Vagina (tissue), 2 donors: ENCODE measurements at regions not wholly inside any gene's neighbourhood (a gene's known extent, or its start where the extent isn't known, plus 50 kb on each side); places are given as distances from the start of the nearest gene placed in this dataset.

ENCODE experiments used
- POLR2A ChIP-seq, 2 donors: fragments of 450-650 bp; IDR thresholded peaks; one replicate each; pipeline ENCODE4 v1.6.1; 2017; ENCODE audit warnings: antibody characterized with exemption in 2 of 2, mild to moderate bottlenecking in 2 of 2, moderate library complexity in 2 of 2
- TF ChIP-seq, protein P1 (sequence below), 3 experiments: fragments of 450-650 bp in 2 of 3; fragments of 200-600 bp in 1 of 3; sonication (generic) in 1 of 3; IDR thresholded peaks; one replicate each; pipeline ENCODE4 v1.5.1; 2017 to 2019; ENCODE audit warnings: antibody characterized with exemption in 3 of 3, mild to moderate bottlenecking in 2 of 3, moderate library complexity in 2 of 3

DNA sequence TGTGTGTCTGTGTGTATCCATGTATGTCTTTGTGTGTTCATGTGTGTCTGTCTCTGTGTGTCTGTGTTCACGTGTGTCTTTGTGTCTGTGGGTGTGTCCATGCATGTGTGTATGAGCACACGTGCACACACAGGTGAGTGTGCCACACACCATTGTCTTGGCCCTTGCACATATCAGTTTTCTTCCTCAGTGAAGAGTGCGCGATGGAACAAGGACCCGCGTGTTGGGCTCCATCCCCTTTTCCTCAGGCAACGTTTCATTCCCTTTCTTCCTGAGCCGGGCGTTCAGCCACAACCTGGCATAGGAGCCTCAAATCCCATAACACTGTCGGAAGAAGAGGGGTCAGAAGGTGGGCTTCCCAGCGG is 74.3 kb downstream of the PTGR3 start:
- TF ChIP-seq POLR2A (IDR thresholded peaks at IDR 0.05): no peak
- TF ChIP-seq, protein P1, sequence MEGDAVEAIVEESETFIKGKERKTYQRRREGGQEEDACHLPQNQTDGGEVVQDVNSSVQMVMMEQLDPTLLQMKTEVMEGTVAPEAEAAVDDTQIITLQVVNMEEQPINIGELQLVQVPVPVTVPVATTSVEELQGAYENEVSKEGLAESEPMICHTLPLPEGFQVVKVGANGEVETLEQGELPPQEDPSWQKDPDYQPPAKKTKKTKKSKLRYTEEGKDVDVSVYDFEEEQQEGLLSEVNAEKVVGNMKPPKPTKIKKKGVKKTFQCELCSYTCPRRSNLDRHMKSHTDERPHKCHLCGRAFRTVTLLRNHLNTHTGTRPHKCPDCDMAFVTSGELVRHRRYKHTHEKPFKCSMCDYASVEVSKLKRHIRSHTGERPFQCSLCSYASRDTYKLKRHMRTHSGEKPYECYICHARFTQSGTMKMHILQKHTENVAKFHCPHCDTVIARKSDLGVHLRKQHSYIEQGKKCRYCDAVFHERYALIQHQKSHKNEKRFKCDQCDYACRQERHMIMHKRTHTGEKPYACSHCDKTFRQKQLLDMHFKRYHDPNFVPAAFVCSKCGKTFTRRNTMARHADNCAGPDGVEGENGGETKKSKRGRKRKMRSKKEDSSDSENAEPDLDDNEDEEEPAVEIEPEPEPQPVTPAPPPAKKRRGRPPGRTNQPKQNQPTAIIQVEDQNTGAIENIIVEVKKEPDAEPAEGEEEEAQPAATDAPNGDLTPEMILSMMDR (IDR thresholded peaks at IDR 0.05): no peak
